Nephron (organoid): ENCODE measurements at regions not wholly inside any gene's neighbourhood (a gene's known extent, or its start where the extent isn't known, plus 50 kb on each side); places are given as distances from the start of the nearest gene placed in this dataset.
"Not testable (repeated sequence)": the region's sequence is repeated elsewhere in the genome, so short reads cannot be mapped to it uniquely, and the experiment has no call there.

Experiments
- H3K27ac Mint-ChIP-seq, 3 experiments: 2 replicates each; pipeline ENCODE4 v1.8.0; 2020; ENCODE audit warnings: mixed read lengths in 3 of 3, mild to moderate bottlenecking in 2 of 3, moderate library complexity in 1 of 3
- H3K27me3 Mint-ChIP-seq: 2 replicates; pipeline ENCODE4 v1.8.0; 2021; ENCODE audit warnings: low read depth, mild to moderate bottlenecking, moderate library complexity, mixed read lengths
- H3K36me3 Mint-ChIP-seq: 2 replicates; pipeline ENCODE4 v1.8.0; 2020; ENCODE audit warnings: low read depth, mixed read lengths
- H3K4me1 Mint-ChIP-seq: 2 replicates; pipeline ENCODE4 v1.8.0; 2020; ENCODE audit warnings: mixed read lengths
- H3K4me3 Mint-ChIP-seq, 3 experiments: 2 replicates each; pipeline ENCODE4 v1.8.0; 2020; ENCODE audit warnings: mild to moderate bottlenecking in 3 of 3, mixed read lengths in 3 of 3, moderate library complexity in 2 of 3
- H3K9me3 Mint-ChIP-seq: 2 replicates; pipeline ENCODE4 v1.8.0; 2020; ENCODE audit warnings: mixed read lengths
- TF ChIP-seq, protein P1 (sequence below), 3 experiments: fragments of 200-600 bp; sonication (generic); IDR thresholded peaks; one replicate each; pipeline ENCODE4 v1.5.0; 2021; ENCODE audit warnings: antibody characterized with exemption in 3 of 3; ENCODE audit not compliant: unreplicated experiment in 3 of 3

DNA sequence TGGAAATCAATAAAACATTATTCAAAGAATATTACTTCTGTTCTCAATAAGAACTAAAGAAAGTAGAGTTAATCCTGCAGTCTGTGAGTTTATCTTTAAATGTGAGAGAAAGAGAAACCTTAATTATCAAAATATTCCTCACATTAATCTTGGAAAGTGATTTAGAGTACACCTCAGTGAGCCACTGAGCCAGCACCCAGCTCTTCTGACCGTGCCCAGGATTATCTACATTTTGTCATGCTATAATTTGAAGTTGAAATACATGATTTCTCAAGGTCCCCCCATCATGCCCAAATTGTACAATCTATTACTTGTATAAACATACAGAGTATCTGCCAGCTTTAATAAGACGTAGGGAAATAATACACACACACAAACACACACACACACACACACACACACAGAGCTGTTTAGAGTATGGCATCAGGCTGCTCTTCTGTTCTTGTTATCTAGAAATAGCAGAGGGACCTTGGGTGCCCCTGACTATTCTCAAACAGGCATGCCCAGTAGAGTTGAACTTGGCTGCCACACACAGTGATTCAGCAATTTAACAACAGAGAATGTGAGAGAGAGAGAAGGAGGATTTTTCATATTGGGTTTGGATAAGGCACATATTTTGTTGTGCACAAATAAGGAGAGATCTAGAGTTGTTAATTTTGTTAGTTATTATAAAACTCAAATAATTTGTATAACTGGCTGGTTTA is 74.4 kb downstream of the P2RY1 start:
- Mint-ChIP-seq H3K36me3 (no peaks in the 10 kb centered on the region), H3K27me3 (no peaks in the 10 kb centered on the region), H3K27ac (no peak overlapping the region), H3K4me1 (no peaks in the 10 kb centered on the region), H3K4me3 (no peak overlapping the region), H3K9me3 (peaks cover 6% of the 10 kb centered on the region)
- TF ChIP-seq, protein P1, sequence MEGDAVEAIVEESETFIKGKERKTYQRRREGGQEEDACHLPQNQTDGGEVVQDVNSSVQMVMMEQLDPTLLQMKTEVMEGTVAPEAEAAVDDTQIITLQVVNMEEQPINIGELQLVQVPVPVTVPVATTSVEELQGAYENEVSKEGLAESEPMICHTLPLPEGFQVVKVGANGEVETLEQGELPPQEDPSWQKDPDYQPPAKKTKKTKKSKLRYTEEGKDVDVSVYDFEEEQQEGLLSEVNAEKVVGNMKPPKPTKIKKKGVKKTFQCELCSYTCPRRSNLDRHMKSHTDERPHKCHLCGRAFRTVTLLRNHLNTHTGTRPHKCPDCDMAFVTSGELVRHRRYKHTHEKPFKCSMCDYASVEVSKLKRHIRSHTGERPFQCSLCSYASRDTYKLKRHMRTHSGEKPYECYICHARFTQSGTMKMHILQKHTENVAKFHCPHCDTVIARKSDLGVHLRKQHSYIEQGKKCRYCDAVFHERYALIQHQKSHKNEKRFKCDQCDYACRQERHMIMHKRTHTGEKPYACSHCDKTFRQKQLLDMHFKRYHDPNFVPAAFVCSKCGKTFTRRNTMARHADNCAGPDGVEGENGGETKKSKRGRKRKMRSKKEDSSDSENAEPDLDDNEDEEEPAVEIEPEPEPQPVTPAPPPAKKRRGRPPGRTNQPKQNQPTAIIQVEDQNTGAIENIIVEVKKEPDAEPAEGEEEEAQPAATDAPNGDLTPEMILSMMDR (IDR thresholded peaks at IDR 0.05; ENCODE audit: unreplicated experiment in 3 of 3) = no peak

DNA sequence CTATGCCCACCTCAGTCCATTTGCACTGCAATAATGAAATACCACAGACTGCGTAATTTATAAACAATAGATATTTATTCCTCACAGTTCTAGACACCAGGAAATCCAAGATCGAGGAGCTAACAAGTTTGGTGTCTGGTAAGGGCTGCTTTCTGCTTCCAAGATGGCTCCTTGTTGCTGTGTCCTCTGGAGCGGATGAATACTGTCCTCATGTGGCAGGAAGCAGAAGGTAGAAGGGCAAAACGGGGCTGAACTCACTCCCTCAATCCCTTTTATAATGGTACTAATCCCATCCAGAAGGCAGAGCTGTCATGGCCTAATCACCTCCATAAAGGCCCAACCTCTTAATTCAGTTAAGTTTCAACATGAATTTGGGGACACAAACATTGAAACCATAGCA is 75.3 kb downstream of the P2RY1 start:
- H3K27me3 Mint-ChIP-seq = no peaks in the 10 kb centered on the region
- H3K36me3 Mint-ChIP-seq = no peaks in the 10 kb centered on the region
- TF ChIP-seq, protein P1 (IDR thresholded peaks at IDR 0.05; ENCODE audit: unreplicated experiment in 3 of 3) = no peak
- no peak overlapping the region for H3K4me3 Mint-ChIP-seq
- H3K9me3 Mint-ChIP-seq = peaks cover 1% of the 10 kb centered on the region
- H3K27ac Mint-ChIP-seq = no peak overlapping the region
- no peaks in the 10 kb centered on the region for H3K4me1 Mint-ChIP-seq

DNA sequence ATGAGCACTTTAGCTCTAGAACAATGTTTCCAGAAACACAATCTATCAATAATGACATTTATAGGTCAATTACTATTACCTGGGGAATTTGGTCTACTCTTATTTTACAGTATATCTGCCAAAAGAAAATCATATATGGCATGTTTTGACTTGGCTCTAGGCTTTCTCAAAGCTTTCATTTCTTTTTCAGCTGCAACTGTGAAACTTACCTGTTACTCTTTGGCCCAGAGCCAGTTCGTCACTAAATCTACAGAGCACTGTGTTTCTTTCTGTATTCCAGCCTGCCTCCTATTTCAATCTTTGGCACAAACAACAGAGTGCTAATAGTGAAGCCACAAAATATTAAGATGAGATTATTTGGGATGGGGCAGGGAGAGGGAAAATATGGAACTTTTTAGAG is 76.0 kb downstream of the P2RY1 start:
- H3K36me3 Mint-ChIP-seq = no peaks in the 10 kb centered on the region
- H3K27me3 Mint-ChIP-seq = no peaks in the 10 kb centered on the region
- no peaks in the 10 kb centered on the region for H3K4me1 Mint-ChIP-seq
- H3K9me3 Mint-ChIP-seq = no peaks in the 10 kb centered on the region
- H3K27ac Mint-ChIP-seq = no peak overlapping the region
- TF ChIP-seq, protein P1 (IDR thresholded peaks at IDR 0.05; ENCODE audit: unreplicated experiment in 3 of 3) = no peak
- H3K4me3 Mint-ChIP-seq = no peak overlapping the region

DNA sequence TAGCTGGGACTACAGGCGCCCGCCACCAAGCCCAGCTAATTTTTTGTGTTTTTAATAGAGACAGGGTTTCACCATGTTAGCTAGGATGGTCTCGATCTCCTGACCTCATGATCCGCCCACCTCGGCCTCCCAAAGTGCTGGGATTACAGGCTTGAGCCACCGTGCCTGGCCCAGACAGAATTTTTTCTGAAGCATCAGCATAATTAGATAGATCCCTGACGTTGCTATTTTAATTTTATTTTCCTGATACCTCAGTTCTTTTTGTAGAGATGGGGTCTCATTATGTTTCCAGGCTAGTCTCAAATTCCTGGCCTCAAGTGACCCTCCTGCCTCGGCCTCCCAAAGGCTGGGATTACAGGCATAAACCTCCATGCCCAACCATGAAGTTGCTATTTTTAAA is 79.8 kb downstream of the P2RY1 start:
- not testable (repeated sequence) for H3K27me3 Mint-ChIP-seq, H3K4me1 Mint-ChIP-seq, H3K4me3 Mint-ChIP-seq, H3K9me3 Mint-ChIP-seq, H3K36me3 Mint-ChIP-seq, H3K27ac Mint-ChIP-seq

DNA sequence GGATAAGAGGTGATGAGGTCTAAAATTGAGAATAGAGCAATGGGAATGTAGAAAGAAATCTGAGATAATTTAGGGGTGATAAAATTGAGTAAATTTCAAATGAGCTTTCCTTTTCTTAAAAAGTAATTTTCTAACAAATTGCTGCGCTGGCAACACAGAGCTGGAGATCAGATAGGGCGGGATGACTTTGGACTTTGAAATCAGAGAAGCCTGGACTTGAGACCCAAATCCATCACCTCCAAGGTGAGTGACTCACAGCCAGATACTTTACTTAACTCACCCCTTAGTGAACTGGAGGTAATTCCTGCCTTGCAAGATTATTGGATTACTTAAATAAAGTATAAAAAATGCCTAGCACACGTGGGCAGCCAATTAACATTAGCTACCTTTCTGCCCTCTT is 80.8 kb downstream of the P2RY1 start:
- H3K9me3 Mint-ChIP-seq = no peaks in the 10 kb centered on the region
- no peaks in the 10 kb centered on the region for H3K4me1 Mint-ChIP-seq
- no peak overlapping the region for H3K27ac Mint-ChIP-seq
- H3K36me3 Mint-ChIP-seq = no peaks in the 10 kb centered on the region
- TF ChIP-seq, protein P1 (IDR thresholded peaks at IDR 0.05; ENCODE audit: unreplicated experiment in 3 of 3) = no peak
- no peaks in the 10 kb centered on the region for H3K27me3 Mint-ChIP-seq
- no peak overlapping the region for H3K4me3 Mint-ChIP-seq

DNA sequence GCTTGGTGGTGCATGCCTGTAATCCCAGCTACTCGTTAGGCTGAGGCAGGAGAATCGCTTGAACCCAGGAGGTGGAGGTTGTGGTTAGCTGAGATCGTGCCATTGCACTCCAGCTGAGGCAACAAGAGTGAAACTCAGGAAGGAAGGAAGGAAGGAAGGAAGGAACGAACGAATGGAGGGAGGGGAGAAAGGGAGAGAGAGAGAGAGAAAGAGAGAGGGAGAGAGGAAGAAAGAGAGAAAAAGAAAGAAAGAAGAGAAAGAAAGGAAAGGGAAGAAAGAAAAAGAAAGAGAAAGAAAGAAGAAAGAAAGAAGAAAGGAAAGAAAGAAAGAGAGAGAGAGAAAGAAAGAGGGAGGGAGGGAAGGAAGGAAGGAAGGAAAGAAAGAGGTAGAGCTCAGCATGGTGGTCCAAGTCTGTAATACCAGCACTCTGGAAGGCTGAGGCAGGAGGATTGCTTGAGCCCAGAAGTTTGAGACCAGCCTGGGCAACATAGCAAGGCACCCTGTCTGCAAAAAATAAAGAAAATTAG is 81.9 kb downstream of the P2RY1 start:
- H3K9me3 Mint-ChIP-seq = no peaks in the 10 kb centered on the region
- H3K36me3 Mint-ChIP-seq = no peaks in the 10 kb centered on the region
- no peak overlapping the region for H3K27ac Mint-ChIP-seq
- H3K27me3 Mint-ChIP-seq = no peaks in the 10 kb centered on the region
- TF ChIP-seq, protein P1 (IDR thresholded peaks at IDR 0.05; ENCODE audit: unreplicated experiment in 3 of 3) = no peak
- no peak overlapping the region for H3K4me3 Mint-ChIP-seq
- no peaks in the 10 kb centered on the region for H3K4me1 Mint-ChIP-seq
